A673 (cell line): ENCODE measurements at regions not wholly inside any gene's neighbourhood (a gene's known extent, or its start where the extent isn't known, plus 50 kb on each side); places are given as distances from the start of the nearest gene placed in this dataset.

ENCODE experiments used
- BruUV-seq: library from RNA; stranded (reverse); fragments of 400-500 nt; replicated peaks from 2 replicates; lab custom pipeline; 2021; lab: Mats Ljungman, UMichigan
- CTCF ChIA-PET: fragments of 300-600 bp; sonication (Branson Sonifier 250); formaldehyde crosslinking; loops from one replicate; lab custom pipeline; 2022; ENCODE audit warnings: antibody characterized with exemption; lab: Charles Lee
- POLR2A ChIA-PET: fragments of 300-600 bp; sonication (Branson Sonifier 250); formaldehyde crosslinking; loops from one replicate; lab custom pipeline; 2022; ENCODE audit warnings: antibody characterized with exemption; ENCODE audit not compliant: low non-redundant PET; lab: Charles Lee
- DNase-seq: peaks from one replicate; pipeline ENCODE4 v3.0.0-alpha.2; 2015; ENCODE audit warnings: low spot score
- H3K27ac ChIP-seq: fragments of 200-600 bp; sonication (generic); 2 replicates; pipeline ENCODE4 v1.5.1; 2016; ENCODE audit warnings: mixed run types, low read depth, mild to moderate bottlenecking, mixed read lengths, antibody characterized with exemption, low read length; ENCODE audit not compliant: poor library complexity, severe bottlenecking
- H3K27me3 ChIP-seq: fragments of 200-600 bp; sonication (generic); replicated peaks from 2 replicates; pipeline ENCODE4 v1.6.1; 2017; ENCODE audit warnings: mixed run types, low read depth, mild to moderate bottlenecking, mixed read lengths, antibody characterized with exemption, low read length; ENCODE audit not compliant: insufficient read depth, poor library complexity
- H3K36me3 ChIP-seq: fragments of 200-600 bp; sonication (generic); 2 replicates; pipeline ENCODE4 v1.6.1; 2016; ENCODE audit warnings: mixed run types, mild to moderate bottlenecking, mixed read lengths, antibody characterized with exemption, low read length; ENCODE audit not compliant: insufficient read depth, poor library complexity, severe bottlenecking
- H3K4me1 ChIP-seq: fragments of 200-600 bp; sonication (generic); 2 replicates; pipeline ENCODE4 v1.6.1; 2017; ENCODE audit warnings: mixed run types, mild to moderate bottlenecking, mixed read lengths, antibody characterized with exemption, low read length; ENCODE audit not compliant: insufficient read depth, poor library complexity, severe bottlenecking
- H3K4me3 ChIP-seq: fragments of 200-600 bp; sonication (generic); 2 replicates; pipeline ENCODE4 v1.5.1; 2016; ENCODE audit warnings: low read depth, mixed run types, mild to moderate bottlenecking, mixed read lengths, low read length; ENCODE audit not compliant: poor library complexity, severe bottlenecking
- H3K9me3 ChIP-seq: fragments of 200-600 bp; sonication (generic); 2 replicates; pipeline ENCODE4 v1.6.1; 2016; ENCODE audit warnings: mixed run types, low read depth, mild to moderate bottlenecking, mixed read lengths, antibody characterized with exemption, low read length; ENCODE audit not compliant: poor library complexity, severe bottlenecking
- CTCF ChIP-seq: fragments of 300-800, 200-600 bp; sonication (generic); conservative IDR thresholded peaks from 2 replicates; pipeline ENCODE4 v1.5.1; 2017; ENCODE audit warnings: low read depth, mild to moderate bottlenecking, antibody characterized with exemption, low read length, moderate library complexity, mixed read lengths
- EZH2 ChIP-seq: fragments of 200-600 bp; sonication (generic); IDR thresholded peaks from 2 replicates; pipeline ENCODE4 v1.6.1; 2017; ENCODE audit warnings: borderline replicate concordance, low read depth, mild to moderate bottlenecking, mixed read lengths, antibody characterized with exemption, low read length; ENCODE audit not compliant: poor library complexity, severe bottlenecking
- intact Hi-C: fragments of 100-400 bp; cut with micrococcal nuclease; formaldehyde crosslinking; loops from one replicate; pipeline ENCODE4 v1.10.0; 2022; ENCODE audit not compliant: unreplicated experiment

DNA sequence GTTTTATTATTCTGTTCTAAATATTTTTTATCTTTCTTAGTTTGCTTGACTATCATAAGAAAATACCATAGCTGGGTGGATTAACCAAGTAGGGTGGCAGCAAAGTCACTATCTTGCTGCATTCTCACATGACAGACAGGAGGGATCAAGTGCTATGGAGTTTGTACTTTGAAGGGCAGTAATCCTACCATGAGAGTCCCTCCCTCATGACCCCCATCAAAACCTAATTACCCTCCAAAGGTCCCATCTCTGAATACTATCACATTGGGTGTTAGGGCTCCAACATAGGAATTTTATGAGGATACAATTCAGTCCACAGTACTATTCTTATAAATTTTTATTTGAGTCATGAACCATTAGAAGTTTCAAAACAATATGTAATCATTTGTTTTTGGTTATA lies 388.5 kb upstream of the B3GALT2 start:
- intact Hi-C loops, result no loop called here
- Histone ChIP-seq H3K4me1 (no peaks in the 10 kb centered on the region), H3K9me3 (no peaks in the 10 kb centered on the region), H3K27me3 (no peaks in the 10 kb centered on the region), H3K27ac (no peak overlapping the region), H3K4me3 (no peak overlapping the region), H3K36me3 (no peaks in the 10 kb centered on the region)
- no peak for TF ChIP-seq CTCF
- TF ChIP-seq EZH2, result no peak
- CTCF ChIA-PET, result no interaction called here
- POLR2A ChIA-PET, result no interaction called here
- DNase-seq, result no peak
- BruUV-seq, result no TSS peak

DNA sequence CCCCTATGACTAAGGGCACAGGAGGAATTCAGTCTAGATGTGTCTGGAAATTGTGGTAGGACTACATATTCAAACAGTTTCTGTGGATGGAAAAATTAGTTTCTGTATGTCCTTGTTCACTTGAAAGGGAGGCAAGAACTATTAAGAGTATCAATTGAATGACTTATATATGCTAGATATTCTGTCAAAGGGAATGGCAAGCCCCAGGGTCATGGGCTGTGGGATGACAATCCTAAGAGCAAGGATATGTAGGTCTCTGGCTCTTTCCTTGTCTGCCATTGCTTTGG lies 383.5 kb upstream of the B3GALT2 start:
- ChIA-PET POLR2A (no interaction called here), CTCF (no interaction called here)
- Histone ChIP-seq H3K36me3 (no peaks in the 10 kb centered on the region), H3K4me3 (no peak overlapping the region), H3K27me3 (no peaks in the 10 kb centered on the region), H3K27ac (no peak overlapping the region), H3K4me1 (no peaks in the 10 kb centered on the region), H3K9me3 (no peaks in the 10 kb centered on the region)
- intact Hi-C loops, result no loop called here
- no peak for DNase-seq
- no TSS peak for BruUV-seq
- TF ChIP-seq CTCF (no peak), EZH2 (no peak)

DNA sequence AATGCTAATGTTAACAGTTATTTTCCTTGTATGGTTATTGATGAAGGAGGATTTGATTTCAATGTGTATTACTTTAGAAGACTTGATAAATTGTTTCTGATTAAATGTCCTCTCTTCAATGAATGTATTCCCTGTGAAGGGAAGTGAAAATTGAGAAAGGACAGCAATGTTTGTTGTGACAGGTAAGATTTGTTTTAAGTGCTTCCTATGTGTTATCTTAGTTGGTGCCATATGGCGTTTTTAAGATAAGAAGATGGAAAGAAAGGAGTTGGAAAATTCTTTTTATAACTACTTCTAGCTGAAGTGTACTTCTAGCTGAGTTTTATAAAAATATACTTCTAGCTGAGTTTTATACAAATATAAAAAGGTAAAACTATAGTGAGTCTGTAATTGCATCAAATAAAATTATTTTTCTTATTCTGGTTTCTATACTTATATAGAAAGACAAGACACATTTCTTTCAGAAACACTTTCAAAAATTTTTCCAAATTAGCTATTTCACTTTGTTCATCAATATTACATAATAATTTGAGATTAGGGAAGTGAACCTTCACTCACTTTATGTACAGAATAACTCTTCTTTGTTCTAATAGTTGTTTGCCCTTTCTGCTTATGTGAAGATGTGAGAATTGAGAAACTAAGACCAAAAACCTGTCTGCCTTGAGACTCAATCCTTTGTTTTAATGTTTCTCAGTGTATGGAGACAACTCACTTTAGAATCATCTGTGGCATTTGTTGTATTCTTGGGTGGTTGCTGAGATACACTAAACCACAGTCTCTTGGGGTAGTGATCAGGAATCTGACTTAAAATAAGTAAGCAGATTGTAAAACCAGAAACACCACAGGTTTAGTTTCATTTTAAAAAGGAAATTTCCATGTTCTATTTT lies 382.9 kb upstream of the B3GALT2 start:
- Histone ChIP-seq H3K36me3 (no peaks in the 10 kb centered on the region), H3K4me1 (no peaks in the 10 kb centered on the region), H3K27me3 (no peaks in the 10 kb centered on the region), H3K9me3 (no peaks in the 10 kb centered on the region), H3K27ac (no peak overlapping the region), H3K4me3 (no peak overlapping the region)
- POLR2A ChIA-PET, result no interaction called here
- intact Hi-C loops, result no loop called here
- CTCF ChIA-PET, result no interaction called here
- no peak for DNase-seq
- no TSS peak for BruUV-seq
- TF ChIP-seq CTCF, result no peak
- TF ChIP-seq EZH2, result no peak
